OCI-M1 (cell line): ENCODE measurements at regions not wholly inside any gene's neighbourhood (a gene's known extent, or its start where the extent isn't known, plus 50 kb on each side); places are given as distances from the start of the nearest gene placed in this dataset.
"Not testable (repeated sequence)": the region's sequence is repeated elsewhere in the genome, so short reads cannot be mapped to it uniquely, and the experiment has no call there.

Experiments
- DNase-seq: peaks from one replicate; lab custom pipeline; 2025; lab: John Stamatoyannopoulos, UW

DNA sequence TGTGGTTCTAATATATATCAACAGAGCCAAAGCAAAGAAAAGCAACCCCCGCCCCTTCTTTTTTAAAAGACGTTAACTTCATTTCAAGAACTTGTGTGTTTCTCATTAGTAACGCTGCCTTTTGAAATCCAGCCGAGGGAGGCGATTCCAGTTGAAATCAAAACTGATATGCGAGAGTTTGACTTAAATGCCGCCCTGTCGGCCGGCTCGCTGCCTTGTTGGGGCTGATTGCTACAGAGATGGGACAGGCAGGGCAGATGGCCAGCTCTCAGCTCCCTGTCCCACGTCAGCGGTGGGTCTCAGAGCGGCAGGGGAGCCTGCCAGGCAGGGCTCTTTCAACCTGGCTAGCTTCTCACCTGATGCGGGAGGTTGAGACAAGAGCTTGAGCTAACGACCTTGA, 51.9 kb upstream of the ALX4 start:
- DNase-seq, result no peak

DNA sequence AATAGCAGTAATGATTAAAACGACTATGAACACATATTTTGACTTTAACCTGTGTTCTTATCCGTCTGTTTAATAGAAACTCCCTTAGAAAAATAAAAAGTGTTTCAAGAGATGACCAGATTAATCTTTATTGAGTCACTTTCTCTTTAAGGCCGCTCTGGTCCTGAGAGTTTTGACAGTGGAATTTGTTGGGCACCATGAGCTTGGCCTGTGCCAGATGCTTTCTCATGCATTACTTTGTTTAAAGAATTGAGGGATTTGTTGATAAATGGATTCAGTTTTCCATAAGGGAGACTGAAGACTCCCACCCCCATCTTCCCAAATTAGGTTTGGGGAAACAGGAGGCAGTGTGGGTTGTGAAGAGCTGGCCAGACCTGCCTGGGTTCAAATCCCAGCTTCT, 53.2 kb upstream of the ALX4 start:
- no peak for DNase-seq

DNA sequence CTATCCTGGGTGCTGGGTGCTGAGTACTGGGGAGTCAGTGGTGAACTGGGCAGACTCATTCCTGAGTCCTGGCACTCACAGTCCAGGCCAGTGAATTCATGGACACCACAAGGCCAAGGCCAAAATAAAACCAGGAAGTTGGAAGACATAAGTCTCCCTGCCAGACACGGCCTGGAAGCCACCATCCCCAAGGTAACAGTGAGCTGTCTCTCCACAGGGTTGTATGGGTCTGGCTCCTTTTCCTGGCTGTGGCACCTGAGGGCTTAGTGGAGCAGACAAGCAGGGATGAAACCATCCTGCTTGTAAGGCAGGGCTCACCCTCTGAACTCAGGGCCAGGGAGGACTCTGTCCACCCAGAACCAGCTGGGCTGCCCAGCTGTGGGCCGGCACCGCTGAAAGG, 54.7 kb upstream of the ALX4 start:
- DNase-seq, result no peak

DNA sequence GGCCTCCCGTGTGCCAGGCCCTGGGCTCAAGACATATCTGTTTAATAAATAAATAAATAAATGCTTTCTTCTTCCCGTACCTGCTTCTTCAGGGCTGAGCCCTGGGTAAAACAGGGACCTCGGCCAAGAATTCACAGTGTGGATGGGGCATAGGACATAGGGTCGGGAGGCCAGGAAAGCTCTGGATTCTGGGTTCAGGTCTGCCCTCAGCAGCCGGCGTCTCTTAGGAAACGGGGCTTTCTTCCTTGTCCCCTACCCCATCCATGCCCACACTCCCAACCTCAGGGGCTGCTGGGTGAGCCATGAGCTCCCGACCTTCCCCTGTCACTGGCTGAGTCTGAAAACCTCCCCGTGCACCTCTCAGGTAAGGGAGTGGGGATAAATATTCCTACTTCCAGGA, 55.7 kb upstream of the ALX4 start:
- DNase-seq, result no peak

DNA sequence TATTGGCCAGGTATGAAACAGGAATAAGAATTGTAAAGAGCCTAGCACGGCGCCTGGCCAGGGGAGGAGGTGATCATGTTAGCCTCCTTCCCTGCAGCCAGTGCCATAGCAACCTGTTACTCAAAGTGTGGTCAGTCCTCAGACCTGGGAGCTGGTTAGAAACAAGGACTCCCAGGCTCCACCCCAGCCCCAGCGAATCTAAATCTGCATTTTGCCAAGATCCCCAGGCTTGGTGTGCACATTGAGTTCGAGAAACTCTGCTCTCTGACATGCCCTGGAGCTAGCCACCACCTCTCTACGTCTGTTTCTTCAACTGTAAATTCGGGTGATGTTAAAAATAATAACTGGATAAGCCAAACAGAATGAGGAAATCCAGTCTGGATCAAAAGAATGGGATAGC, 56.1 kb upstream of the ALX4 start:
- DNase-seq, result no peak

DNA sequence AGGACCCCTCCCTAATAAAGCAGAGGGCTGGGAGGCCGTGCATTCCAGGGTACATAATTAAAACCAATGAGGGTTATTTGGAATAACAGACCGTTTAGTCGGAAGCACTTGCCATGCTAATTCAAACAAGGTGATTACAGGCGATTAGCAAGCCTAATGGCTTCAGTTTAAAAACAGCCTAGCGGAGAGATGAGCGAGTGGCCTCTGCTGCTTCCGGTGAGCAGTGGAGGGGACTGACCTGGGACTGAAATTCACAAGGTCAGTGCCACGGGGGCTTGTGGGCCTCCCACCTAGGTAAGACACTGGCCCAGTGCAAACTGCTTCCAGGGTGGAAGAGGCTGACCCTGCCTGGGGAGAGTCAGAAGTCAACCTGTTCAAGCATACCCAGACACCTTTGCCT, 56.8 kb upstream of the ALX4 start:
- DNase-seq, result no peak

DNA sequence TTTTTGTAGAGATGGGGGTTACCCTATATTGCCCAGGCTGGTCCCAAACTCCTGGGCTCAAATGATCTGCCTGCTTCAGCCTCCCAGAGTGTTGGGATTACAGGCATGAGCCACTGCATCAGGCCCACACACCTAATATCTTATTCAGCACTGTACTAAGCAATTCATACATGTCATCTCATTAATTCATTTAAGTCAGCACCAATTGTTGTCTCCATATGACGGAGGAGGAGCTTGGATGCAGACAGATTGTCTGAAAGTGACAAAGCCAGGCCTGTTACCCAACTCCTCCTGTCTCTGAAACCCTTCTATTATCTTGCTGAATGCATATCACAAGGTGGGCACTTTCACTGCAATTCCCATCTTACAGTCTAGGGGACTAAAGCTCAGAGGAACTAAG, 57.5 kb upstream of the ALX4 start:
- no peak for DNase-seq

DNA sequence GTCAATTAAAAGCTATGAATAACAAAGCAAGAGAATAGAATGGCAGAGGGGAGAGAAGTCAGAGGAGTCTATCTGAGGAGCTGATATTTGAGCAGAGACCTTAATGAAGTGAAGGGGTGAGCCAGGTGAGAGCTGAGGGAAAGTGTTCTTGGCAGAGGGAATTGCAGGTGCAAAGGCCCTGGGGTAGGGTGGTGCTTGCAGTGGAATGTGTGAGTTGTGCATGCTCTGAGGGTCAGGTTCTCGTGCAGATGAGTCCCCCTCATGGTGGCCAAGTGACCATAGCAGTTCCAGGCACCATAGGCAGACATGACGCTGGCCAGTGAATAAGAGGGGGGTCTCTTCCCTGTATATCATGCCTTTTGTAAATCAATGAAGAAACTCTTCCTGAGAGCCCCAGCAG, 58.9 kb upstream of the ALX4 start:
- DNase-seq, result no peak

DNA sequence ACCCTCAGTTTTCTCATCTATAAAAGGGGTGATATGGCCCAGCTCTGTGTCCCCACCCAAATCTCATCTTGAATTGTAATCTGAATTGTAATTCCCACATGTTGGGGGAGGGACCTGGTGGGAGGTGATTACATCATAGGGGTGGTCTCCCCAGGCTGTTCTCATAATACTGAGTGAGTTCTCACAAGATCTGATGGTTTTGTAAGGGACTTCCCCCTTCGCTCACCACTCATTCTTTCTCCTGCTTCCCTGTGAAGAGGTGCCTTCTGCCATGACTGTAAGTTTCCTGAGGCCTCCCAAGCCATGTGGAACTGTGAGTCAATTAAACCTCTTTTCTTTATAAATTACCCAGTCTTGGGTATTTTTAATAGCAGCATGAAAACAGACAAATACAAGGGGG, 61.1 kb upstream of the ALX4 start:
- not testable (repeated sequence) for DNase-seq

DNA sequence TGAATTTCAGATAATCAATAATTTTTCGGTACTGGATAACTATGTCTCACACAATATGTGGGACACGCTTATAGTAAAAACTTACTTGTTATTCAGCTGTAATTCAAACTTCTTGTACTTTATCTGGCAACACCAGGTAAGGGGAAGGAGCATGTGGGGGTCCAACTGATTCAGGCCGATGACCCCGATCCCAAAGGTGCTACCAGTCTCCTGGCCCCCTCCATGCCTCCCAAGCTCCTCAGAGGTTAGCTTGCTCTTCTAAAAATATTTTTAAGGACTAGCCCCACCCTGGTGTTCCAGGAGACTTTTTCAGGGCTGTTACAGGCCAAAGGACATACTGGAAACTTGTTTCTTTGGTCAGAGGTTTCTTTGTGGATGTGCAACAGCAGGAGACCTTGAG, 61.8 kb upstream of the ALX4 start:
- no peak for DNase-seq

DNA sequence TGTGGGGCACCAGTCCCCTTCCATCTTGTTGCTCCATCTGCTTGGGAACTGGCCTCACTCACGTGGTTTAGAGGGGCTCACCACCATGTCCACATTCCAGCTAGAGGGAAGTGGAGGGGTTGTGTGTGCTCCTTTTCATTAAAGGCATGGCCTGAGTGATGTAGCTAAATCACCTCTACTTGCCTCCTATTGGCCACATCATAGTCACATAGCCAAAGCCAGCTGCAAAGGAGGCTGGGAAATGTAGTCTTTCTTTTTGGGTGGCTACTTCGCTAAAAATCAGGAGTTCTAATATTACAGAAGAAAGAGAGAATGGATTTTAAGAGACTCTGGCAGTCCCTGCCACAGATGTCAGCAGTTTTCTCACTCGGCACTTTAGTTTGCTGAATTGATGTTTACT, 63.0 kb upstream of the ALX4 start:
- DNase-seq, result peak; percentile 11

DNA sequence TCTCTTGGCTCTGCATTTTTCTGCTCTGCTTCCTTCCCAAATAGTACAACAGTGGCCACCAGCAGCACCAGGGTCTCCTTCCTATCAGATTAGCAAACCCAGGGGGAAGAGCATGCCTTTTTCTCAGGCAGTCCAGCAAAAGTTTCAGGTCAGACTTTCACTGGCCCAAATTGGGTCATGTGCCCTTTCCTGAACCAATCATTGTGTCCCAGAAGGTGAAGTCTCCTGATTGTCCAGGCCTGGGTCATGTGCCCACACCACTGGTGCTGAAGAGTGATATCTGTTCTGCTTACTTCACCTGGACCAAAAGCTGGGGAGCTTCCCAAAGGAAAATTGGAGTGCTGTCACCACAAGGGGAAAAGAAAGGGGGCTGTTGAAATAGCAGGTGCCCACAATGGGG, 64.1 kb upstream of the ALX4 start:
- DNase-seq, result no peak

DNA sequence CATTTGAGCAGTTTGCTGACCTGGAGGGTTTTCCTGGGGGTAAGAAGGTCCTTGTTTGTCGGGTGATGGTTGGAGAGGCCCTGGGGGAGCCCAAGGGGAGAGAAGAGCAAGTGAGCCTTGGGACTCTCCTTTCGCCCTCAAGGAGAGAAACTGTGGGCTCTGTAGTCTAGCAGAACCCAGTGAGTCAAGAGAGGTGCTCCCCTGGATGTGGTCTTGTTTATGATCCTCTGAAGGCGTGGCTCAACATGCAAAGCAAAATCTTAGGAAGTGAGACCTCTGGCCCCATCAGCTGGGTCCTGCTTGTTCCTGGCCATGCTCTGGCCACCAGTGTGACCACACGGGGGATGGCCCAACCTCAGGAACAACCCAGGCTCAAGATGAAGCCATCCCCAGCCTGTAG, 66.5 kb upstream of the ALX4 start:
- DNase-seq, result no peak

DNA sequence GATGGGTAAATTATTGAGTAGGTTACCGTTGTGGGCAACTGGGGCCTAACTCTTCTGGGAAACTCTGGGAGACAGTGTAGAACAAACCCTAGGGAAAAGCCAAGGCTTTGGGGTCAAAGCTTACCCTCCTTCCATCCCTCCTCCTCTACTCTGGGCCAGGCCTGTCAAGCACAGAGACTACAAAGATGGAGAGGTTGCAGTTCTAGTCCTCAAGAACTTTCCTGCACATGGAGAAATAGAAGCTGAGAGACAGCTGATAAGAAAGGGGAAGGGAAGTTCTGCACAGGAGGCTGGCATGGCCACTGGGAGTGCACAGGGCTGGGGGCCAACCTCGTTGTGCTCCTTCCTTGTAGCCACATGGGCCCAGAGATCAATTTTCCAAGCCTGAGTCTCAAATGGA, 67.2 kb upstream of the ALX4 start:
- DNase-seq, result peak; percentile 56

DNA sequence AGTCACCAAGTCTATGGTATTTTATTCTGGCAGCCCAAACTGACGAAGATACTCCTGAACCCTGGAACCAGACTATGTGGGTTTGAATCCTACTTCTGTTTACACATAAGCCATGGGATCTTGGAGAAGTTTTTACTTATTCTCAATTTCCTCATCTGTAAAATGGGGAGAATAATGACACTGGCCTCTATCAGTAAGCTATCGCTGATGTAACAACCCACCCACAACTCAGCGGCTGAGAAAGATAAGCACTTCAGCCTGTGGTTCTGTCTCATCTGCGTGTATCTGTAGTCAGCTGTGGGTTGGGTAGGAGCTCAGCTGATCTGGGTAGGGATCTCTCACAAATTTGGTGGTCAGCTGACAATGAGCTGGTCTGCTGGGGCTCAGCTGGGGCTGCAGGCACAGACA, 68.0 kb upstream of the ALX4 start:
- peak; percentile 62 for DNase-seq

DNA sequence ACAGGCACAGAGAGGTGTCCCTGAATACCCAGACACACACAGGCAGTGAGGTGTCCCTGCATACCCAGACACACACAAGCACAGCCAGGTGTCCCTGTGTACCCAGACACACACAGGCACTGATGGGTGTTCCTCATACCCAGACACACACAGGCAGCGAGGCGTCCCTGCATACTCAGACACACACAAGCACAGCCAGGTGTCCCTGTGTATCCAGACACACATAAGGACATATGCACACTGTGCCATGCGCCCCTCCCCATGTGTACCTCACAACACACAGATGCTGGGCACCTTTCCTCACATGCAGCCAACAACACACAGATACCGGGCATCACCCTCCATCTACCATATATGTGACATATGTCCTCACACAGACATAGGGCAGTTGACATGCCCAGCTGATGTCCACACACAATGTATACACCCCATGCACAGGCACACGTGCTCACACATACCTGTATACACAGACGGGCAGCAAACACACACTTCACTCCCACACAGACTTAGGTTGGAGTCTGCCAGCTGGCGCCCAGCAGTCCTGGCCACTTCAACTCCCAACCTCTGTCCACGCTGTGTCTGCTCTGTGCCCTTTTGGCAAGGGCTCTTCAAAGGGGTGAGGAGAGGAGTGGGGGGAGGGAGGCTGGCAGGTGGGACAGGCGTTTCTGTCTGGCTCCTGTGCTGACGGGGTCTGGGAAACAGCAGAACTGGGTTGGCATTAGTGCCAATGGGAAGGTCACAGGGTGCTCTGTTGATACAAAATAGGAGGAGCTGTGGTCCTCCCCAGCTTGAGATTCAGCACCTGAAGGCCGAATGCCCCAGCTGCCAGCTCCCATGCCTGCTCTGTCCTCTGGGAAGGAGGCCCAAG, 69.4 kb upstream of the ALX4 start:
- DNase-seq, result no peak

DNA sequence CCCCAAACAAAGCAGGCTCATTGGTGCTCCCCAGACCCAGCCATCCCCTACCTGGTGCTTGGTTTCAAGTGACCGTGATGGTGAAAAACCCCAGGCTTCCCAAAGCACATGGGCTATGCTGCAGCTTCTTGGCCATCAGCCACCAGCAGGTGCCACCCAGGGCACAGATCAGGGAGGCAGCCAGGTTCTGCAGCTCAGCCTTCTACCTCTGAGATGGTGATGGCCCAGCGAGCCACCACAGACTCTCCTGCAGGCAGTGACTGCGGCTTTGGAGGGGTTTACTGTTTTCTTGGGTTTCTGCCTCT, 70.0 kb upstream of the ALX4 start:
- DNase-seq, result no peak

DNA sequence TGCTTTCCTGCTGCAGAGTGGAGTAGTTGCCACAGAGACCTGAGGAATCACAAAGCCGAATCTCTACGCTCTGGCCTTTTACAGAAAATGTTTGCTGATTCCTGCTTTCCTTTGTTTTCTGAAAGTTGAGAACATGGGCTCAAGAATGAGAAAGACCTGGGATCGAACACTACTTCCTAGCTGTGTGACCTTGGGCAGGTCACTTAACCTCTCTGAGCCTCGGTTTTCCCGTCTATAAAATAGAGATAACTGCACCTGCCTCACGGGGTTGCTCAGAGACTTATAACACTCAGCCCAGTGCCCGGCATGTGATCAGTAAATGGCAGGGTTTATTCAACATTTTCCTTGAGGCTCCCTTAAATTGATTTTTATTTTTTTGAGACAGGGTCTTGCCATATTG, 70.9 kb upstream of the ALX4 start:
- DNase-seq, result no peak

DNA sequence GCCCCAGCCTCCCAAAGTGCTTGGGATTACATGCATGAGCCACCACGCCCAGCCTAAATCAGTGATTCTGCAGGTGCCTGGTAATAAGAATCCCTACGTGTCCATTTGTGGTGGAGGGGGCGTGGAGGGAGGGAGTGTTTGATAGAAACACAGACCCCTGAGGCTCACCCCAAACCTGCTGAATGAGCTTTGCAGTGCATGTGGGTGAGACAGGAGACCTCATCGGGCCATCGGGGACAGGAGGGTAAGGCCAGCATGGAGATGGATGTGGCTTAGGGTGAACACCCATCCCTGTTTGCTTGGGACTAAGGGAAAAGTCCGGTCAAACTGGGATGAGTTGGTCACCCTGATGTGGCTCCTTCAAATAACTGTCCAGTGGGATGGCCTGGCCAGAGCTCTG, 71.3 kb upstream of the ALX4 start:
- DNase-seq, result no peak

DNA sequence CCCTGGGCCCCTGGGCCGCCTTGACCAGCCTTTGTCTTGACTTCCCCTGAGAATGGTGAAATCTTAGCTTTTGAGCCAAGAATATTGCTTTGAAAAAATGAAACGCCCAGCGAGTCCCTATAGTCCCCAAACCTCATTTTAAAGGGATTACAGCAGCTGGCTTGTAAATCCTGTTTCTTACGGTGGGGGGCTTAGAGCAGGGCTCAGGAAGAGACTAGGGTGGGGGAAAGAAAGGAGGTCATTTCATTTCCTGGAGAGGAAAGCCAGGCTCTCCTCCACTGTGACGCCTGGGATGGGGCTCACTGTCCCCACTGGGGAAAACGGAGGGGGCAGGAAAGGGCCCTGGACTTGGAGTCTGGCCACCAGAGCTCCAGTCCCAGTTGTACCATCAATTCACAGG, 72.2 kb upstream of the ALX4 start:
- no peak for DNase-seq

DNA sequence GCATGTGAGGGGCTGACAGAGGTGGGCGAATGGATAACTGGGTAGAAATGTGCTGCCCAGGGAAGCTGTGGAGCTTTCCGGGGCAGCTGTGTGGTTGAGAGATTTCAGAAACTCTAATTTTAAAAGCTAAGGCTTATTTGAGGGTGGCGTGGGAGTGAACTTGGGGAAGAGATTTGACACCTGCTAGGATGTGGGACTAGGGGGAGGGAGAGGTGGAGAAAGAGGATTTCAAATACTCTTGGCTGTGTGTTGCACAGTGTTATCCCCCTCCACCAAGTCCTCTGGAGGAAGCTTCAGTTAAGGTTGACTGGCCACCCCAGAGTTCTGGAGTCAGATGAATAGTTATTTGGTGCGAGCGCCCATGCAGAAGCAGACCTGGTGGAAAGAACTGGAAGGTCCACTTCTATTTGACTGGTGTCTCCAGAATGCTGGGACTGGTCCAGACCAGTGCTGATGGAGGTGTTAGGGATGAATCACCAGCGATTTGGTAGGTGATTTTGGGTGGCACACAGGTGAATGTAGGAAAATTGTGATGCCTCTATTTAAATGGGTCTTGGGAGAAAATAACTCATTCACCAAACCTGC, 72.8 kb upstream of the ALX4 start:
- no peak for DNase-seq

DNA sequence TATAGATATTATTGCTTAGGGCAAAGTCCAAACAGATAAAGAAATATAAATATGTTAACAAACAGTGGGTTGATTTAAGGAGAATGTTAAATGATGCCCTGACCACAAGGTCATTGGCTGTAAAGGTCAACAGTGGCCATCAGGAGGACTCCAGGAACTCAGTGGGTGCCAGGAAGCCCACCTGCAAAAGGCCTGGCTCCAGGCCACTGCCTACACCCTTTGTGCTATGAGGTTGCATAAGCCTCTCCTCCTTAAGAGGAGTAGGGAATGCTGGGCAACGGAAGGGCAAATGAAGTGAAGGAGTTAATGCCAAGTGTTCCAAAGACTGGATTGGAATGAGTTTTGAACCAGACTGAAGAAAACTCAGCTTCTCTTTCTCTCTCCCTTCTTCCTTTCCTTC, 73.3 kb upstream of the ALX4 start:
- DNase-seq, result no peak

DNA sequence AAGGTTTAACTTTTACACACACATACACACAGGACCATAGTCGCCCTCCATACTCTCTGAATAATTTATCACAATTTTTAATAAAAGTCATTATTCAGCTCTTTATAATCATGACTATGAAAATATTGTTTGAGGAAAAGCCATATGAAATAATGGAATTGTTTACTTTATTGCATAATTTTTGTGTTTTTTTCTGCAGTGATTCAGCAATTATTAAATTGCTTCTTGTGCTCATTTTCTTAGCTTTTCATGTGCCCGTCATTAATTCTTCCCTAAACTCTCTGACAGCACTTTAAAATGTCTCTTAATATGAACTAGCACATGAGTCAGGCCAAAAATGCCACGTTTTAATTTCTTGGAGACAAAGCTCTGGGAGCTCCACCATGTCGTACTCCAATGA, 77.5 kb upstream of the ALX4 start:
- no peak for DNase-seq

DNA sequence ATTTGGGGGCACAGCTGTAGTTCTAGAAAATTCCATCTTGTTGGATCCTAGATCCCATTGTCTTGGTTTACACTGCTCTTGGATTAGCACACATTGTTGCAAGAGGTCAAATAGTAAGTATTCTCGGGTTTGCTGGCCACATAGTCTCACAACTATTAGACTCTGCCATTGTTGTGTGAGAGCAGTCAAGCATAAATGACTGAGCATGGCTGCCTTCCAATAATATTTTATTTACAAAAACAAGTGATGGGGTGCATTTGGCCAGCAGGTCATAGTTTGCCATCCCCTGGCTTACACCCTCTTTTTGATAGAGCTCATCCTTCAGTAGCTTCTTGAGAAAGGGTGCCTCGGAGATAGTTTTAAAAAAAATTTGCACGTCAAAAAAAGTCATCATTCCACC, 77.9 kb upstream of the ALX4 start:
- DNase-seq, result no peak
